K562 (cell line): ENCODE measurements at regions not wholly inside any gene's neighbourhood (a gene's known extent, or its start where the extent isn't known, plus 50 kb on each side); places are given as distances from the start of the nearest gene placed in this dataset.

Experiments
- ATAC-seq: fragments of 200-7000 bp; cut with Tn5 transposase; 3 replicates; pipeline ENCODE4 v1.9.1; 2020; ENCODE audit warnings: moderate library complexity
- BruUV-seq: library from RNA; stranded (reverse); fragments of 400-500 nt; replicated peaks from 2 replicates; lab custom pipeline; 2021; lab: Mats Ljungman, UMichigan
- CTCF ChIA-PET: fragments of 300-600 bp; formaldehyde crosslinking; extraction: SDS; loops from one replicate; lab custom pipeline; 2021; ENCODE audit warnings: low intra/inter-chr PET ratio; lab: Yijun Ruan, JAX
- POLR2A ChIA-PET: fragments of 300-600, 350-650 bp; sonication (Branson Sonifier 250); formaldehyde crosslinking; extraction: SDS; loops from one replicate; lab custom pipeline; 2021; ENCODE audit warnings: antibody characterized with exemption, inconsistent platforms; lab: Yijun Ruan, JAX
- DNase-seq, 4 experiments: peaks; one replicate each; pipeline versions ENCODE4 v3.0.0 to v3.0.0-alpha.2; 2011 to 2018; ENCODE audit warnings: low spot score in 3 of 4, mixed read lengths in 3 of 4; ENCODE audit errors: extremely low read depth in 1 of 4
- FAIRE-seq: peaks from 2 replicates; lab custom pipeline; 2011; peaks lifted over from hg19 to GRCh38; lab: Jason Lieb, UNC
- H2AFZ ChIP-seq: 2 replicates; pipeline ENCODE4 v1.6.0; 2011; ENCODE audit warnings: low read depth, low read length, control low read depth, inconsistent platforms
- H3K27ac ChIP-seq: fragments of 200-600 bp; 3 replicates; pipeline ENCODE4 v1.8.0; 2011; ENCODE audit warnings: low read depth, mild to moderate bottlenecking, control low read depth, inconsistent platforms, low read length, moderate library complexity, mixed read lengths; ENCODE audit errors: extremely low read depth
- H3K27me3 ChIP-seq, 2 experiments: fragments of 300-600 bp in 1 of 2; 2 replicates in 1 of 2; 3 replicates in 1 of 2; pipeline versions ENCODE4 v1.6.0 to v1.8.0; 2011; ENCODE audit warnings: inconsistent platforms in 2 of 2, low read length in 2 of 2, mild to moderate bottlenecking in 1 of 2, mixed read lengths in 1 of 2, moderate library complexity in 1 of 2; ENCODE audit not compliant: control insufficient read depth in 2 of 2, insufficient read depth in 2 of 2
- H3K36me3 ChIP-seq: fragments of 300-600 bp; 3 replicates; pipeline ENCODE4 v1.8.0; 2011; ENCODE audit warnings: mild to moderate bottlenecking, low read length, inconsistent platforms; ENCODE audit not compliant: control insufficient read depth, insufficient read depth
- H3K4me1 ChIP-seq, 2 experiments: fragments of 200-600 bp in 1 of 2; replicated peaks in 1 of 2; 2 replicates in 1 of 2; 3 replicates in 1 of 2; pipeline versions ENCODE4 v1.5.1 to v1.8.0; 2011; ENCODE audit warnings: inconsistent platforms in 2 of 2, low read length in 2 of 2, mild to moderate bottlenecking in 1 of 2, mixed read lengths in 1 of 2, moderate library complexity in 1 of 2; ENCODE audit not compliant: control insufficient read depth in 2 of 2, insufficient read depth in 2 of 2
- H3K4me2 ChIP-seq: 2 replicates; pipeline ENCODE4 v1.6.1; 2011; ENCODE audit warnings: low read length, control low read depth, inconsistent platforms, mixed read lengths; ENCODE audit not compliant: insufficient read depth
- H3K4me3 ChIP-seq: fragments of 200-600 bp; sonication (generic), shearing (Covaris generic); 2 replicates; pipeline ENCODE4 v1.5.1; 2016; ENCODE audit warnings: control low read depth, inconsistent platforms
- H3K79me2 ChIP-seq: fragments of 200-600 bp; 3 replicates; pipeline ENCODE4 v1.8.0; 2011; ENCODE audit warnings: low read length, inconsistent platforms; ENCODE audit not compliant: control insufficient read depth, insufficient read depth
- H3K9ac ChIP-seq, 2 experiments: 2 replicates each; pipeline versions ENCODE4 v1.6.0 to v1.6.1; 2011; ENCODE audit warnings: low read depth in 2 of 2, low read length in 2 of 2, control low read depth in 1 of 2, inconsistent platforms in 1 of 2, mild to moderate bottlenecking in 1 of 2, mixed read lengths in 1 of 2; ENCODE audit not compliant: insufficient read depth in 1 of 2
- H3K9me1 ChIP-seq: one replicate; pipeline ENCODE4 v1.6.0; 2011; ENCODE audit warnings: inconsistent platforms, mild to moderate bottlenecking, low read length, moderate library complexity; ENCODE audit not compliant: control insufficient read depth, insufficient read depth
- H3K9me3 ChIP-seq: replicated peaks from 2 replicates; pipeline ENCODE4 v1.5.1; 2011; ENCODE audit warnings: low read depth, low read length, inconsistent platforms; ENCODE audit not compliant: control insufficient read depth, insufficient read depth
- H4K20me1 ChIP-seq: replicated peaks from 2 replicates; pipeline ENCODE4 v1.6.1; 2011; ENCODE audit warnings: low read length, inconsistent platforms, mixed read lengths; ENCODE audit not compliant: control insufficient read depth, insufficient read depth
- ELF1 ChIP-seq: fragments of 200-800 bp; sonication (Bioruptor generic); IDR thresholded peaks from 2 replicates; pipeline ENCODE4 v1.6.1; 2016; ENCODE audit warnings: missing genetic modification characterization, missing compliant biosample characterization
- ZNF263 ChIP-seq: sonication (generic); formaldehyde crosslinking; IDR thresholded peaks from 2 replicates; pipeline ENCODE4 v1.8.0; 2022; ENCODE audit warnings: mild to moderate bottlenecking, missing genetic modification reagents, borderline replicate concordance
- ZNF764 ChIP-seq: fragments of 250-450 bp; sonication (Bioruptor Pico); IDR thresholded peaks from 2 replicates; pipeline ENCODE4 v1.4.0; 2020; ENCODE audit warnings: low read depth, mild to moderate bottlenecking, moderate library complexity
- WGBS: fragments of 100-300 bp; shearing (Covaris generic); methylation state at CpG from one replicate; pipeline ENCODE4 v1.1.6; 2016; ENCODE audit warnings: low coverage, mixed read lengths; ENCODE audit not compliant: insufficient coverage; ENCODE audit errors: missing lambda C conversion rate; 5-methylcytosine and 5-hydroxymethylcytosine counted together
- in situ Hi-C: fragments of 300-500 bp; cut with MboI; formaldehyde crosslinking; loops from 4 replicates; pipeline ENCODE4 v1.15.0; 2018; ENCODE audit warnings: inconsistent platforms, mixed read lengths
- intact Hi-C: fragments of 100-400 bp; cut with micrococcal nuclease; formaldehyde crosslinking; loops from 2 replicates; pipeline ENCODE4 v1.14.2; 2022
- TF ChIP-seq, protein P1 (sequence below): fragments of 450-650 bp; formaldehyde crosslinking; IDR thresholded peaks from 2 replicates; pipeline ENCODE4 v1.4.0; 2022; ENCODE audit warnings: mild to moderate bottlenecking, moderate library complexity
- TF ChIP-seq, protein P2 (sequence below): sonication (generic); formaldehyde crosslinking; IDR thresholded peaks from 2 replicates; pipeline ENCODE4 v1.8.0; 2022; ENCODE audit warnings: mild to moderate bottlenecking, missing genetic modification reagents

DNA sequence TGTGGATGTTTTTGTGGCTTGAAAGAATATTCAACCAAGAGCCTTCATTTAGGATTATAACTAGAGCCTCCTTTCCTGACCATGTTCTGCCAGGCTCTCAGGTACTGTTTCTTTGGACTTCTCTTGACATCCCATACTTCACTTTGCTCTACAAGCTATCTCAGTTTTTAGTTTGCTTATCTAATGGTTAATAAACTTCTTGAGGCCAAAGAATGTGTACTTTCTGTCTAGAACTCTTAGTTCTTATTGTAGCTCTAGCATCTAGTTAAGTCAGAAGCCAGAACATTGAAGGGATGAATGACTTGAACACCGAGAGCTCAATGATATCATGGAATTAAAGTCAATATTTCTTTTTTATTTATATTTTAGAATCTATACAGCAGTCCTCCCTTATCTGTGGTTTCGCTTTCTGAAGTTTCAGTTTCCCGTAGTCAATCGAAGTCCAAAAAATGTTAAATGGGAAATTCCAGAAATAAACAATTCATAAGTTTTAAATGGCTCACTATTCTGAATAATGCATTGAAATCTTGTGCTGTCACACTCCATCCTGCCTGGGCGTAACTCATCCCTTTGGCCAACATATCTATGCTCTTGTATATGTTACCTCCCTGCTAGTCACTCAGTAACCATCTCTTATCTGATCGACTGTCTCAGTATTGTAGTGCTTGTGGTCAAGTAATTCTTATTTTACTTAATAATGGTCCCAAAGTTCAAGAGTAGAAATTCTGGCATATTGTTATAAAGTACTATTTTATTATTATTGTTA, 368.6 kb upstream of the RBMS3 start:
- no peaks in the 10 kb centered on the region for H3K36me3 ChIP-seq
- no peaks in the 10 kb centered on the region for H3K9me1 ChIP-seq
- no peak overlapping the region for H3K4me3 ChIP-seq
- H2AFZ ChIP-seq, result no peak overlapping the region
- no TSS peak for BruUV-seq
- H4K20me1 ChIP-seq, result no peaks in the 10 kb centered on the region
- in situ Hi-C loops, result no loop called here
- H3K79me2 ChIP-seq, result no peaks in the 10 kb centered on the region
- DNase-seq, result no peak
- no peaks in the 10 kb centered on the region for H3K27me3 ChIP-seq
- H3K4me1 ChIP-seq, result no peaks in the 10 kb centered on the region
- ChIA-PET CTCF (no interaction called here), POLR2A (no interaction called here)
- H3K9me3 ChIP-seq, result no peaks in the 10 kb centered on the region; the same call in 1 of the 2 replicates
- H3K4me2 ChIP-seq, result no peak overlapping the region
- no peak overlapping the region for H3K27ac ChIP-seq
- FAIRE-seq, result no peak
- ATAC-seq, result no peak
- H3K9ac ChIP-seq, result no peak overlapping the region
- WGBS, result 2% methylated on average over 6 of the region's 6 CpGs
- TF ChIP-seq, protein P1, sequence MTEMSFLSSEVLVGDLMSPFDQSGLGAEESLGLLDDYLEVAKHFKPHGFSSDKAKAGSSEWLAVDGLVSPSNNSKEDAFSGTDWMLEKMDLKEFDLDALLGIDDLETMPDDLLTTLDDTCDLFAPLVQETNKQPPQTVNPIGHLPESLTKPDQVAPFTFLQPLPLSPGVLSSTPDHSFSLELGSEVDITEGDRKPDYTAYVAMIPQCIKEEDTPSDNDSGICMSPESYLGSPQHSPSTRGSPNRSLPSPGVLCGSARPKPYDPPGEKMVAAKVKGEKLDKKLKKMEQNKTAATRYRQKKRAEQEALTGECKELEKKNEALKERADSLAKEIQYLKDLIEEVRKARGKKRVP (CRISPR knock-in tag), result no peak
- no peak for TF ChIP-seq ZNF764 (CRISPR knock-in tag)
- no peak for TF ChIP-seq ELF1
- TF ChIP-seq, protein P2, sequence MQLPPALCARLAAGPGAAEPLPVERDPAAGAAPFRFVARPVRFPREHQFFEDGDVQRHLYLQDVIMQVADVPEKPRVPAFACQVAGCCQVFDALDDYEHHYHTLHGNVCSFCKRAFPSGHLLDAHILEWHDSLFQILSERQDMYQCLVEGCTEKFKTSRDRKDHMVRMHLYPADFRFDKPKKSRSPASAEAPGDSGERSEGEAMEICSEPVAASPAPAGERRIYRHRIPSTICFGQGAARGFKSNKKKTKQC (CRISPR knock-in tag), result no peak
- TF ChIP-seq ZNF263 (CRISPR knock-in tag), result no peak
- intact Hi-C loops, result no loop called here
